ENCODE measurements at regions not wholly inside any gene's neighbourhood (a gene's known extent, or its start where the extent isn't known, plus 50 kb on each side); places are given as distances from the start of the nearest gene placed in this dataset.

DNA sequence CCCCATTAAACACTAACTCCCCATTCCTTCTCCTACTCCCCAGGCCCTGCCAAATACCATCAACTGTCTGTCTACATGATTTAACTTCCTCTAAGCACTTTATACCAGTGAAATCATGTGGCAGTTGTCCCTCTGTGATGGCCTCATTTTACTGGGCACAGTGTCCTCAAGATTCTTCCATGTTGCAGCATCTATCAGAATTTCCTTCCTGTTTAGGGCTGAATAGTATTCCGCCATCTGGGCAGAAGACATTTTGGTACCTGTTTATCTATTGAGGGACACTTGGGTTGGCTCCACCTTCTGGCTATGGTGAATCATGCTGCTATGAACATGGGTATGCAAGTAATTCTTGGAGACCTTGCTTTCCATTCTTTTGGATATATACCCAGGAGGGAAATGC, 59.4 kb upstream of the IRX4 start:
- no peak for TF ChIP-seq CTCF (IDR thresholded peaks at IDR 0.05; ENCODE audit: insufficient read depth, low read length, poor library complexity, severe bottlenecking)
- no peak for TF ChIP-seq EZH2phosphoT487 (conservative IDR thresholded peaks at IDR 0.05; ENCODE audit: low read length)
